ENCODE measurements at regions not wholly inside any gene's neighbourhood (a gene's known extent, or its start where the extent isn't known, plus 50 kb on each side); places are given as distances from the start of the nearest gene placed in this dataset.

DNA sequence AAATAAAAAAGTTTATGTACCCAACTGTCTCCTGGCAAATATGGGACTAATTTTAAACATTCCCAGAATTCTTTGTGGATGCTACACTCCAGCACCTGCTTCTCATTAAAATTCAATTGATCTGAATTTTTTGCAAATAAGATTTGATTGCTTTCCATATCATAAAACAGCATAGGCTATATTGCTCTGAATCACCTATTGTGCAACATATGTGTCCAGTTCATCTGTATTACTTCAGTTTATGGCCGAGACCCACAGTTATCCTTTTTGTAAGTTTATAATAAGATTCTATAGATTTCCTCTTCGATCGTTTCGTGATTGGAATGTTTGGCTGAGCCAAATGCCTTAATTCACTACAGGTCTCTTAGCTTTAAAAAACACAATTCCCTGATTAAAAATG, 351.1 kb downstream of the TFEC start:
- no peak for FAIRE-seq

More for the DNA sequence above, 351.1 kb downstream of the TFEC start:
- ChIA-PET CTCF (ENCODE audit: partially characterized antibody) (interaction anchor here (0.6 to 2.3 kb wide), 9 partner anchors 21 to 1598 kb away, joined by 3 to 12 read pairs (median 4); no protein-coding TSS in a partner anchor), POLR2A (ENCODE audit: partially characterized antibody) (no interaction called here)
- no peak overlapping the region for H3K4me3 ChIP-seq (ENCODE audit: extremely low read depth in 1 of 4, insufficient read depth in 2 of 4, low read depth in 3 of 4, low read length in 4 of 4)
- H2BK120ac ChIP-seq (replicated peaks; ENCODE audit: low read depth, low read length) = no peak overlapping the region
- TF ChIP-seq GABPA (IDR thresholded peaks at IDR 0.05; ENCODE audit: borderline replicate concordance, insufficient read depth, low read length) (no peak), TAF7 (optimal IDR thresholded peaks at IDR 0.05; ENCODE audit: borderline replicate concordance, low read depth, low read length) (no peak), EP300 (IDR thresholded peaks at IDR 0.05; ENCODE audit: borderline replicate concordance in 1 of 2, low read depth in 2 of 2, low read length in 2 of 2) (no peak), SUZ12 (IDR thresholded peaks at IDR 0.05; ENCODE audit: low read length) (no peak), POLR2AphosphoS5 (IDR thresholded peaks at IDR 0.05; ENCODE audit: low read depth, low read length) (no peak), CHD2 (IDR thresholded peaks at IDR 0.05; ENCODE audit: low read length) (no peak), KDM4A (IDR thresholded peaks at IDR 0.05; ENCODE audit: low read depth, low read length, severe bottlenecking) (no peak), YY1 (IDR thresholded peaks at IDR 0.05; ENCODE audit: low read depth, low read length) (no peak), NRF1 (IDR thresholded peaks at IDR 0.05; ENCODE audit: low read depth, low read length) (no peak), GTF2F1 (IDR thresholded peaks at IDR 0.05; ENCODE audit: borderline replicate concordance, low read depth, low read length) (no peak), BCL11A (IDR thresholded peaks at IDR 0.05; ENCODE audit: low read depth in 2 of 2, low read length in 2 of 2) (no peak), KDM1A (IDR thresholded peaks at IDR 0.05; ENCODE audit: borderline replicate concordance, low read length) (no peak), CREB1 (IDR thresholded peaks at IDR 0.05) (no peak), POLR2A (IDR thresholded peaks at IDR 0.05; ENCODE audit: control extremely low read depth in 1 of 2, low read depth in 2 of 2, low read length in 2 of 2) (no peak)
- no peak overlapping the region for H2BK15ac ChIP-seq (ENCODE audit: low read length)
- no peak overlapping the region for H3K23ac ChIP-seq (ENCODE audit: insufficient read length)
- no peaks in the 10 kb centered on the region for H3K23me2 ChIP-seq (ENCODE audit: low read depth, low read length)
- H3K4ac ChIP-seq (replicated peaks; ENCODE audit: insufficient read length, low read depth, low read length) = no peak overlapping the region
- no peak overlapping the region for H3K56ac ChIP-seq (replicated peaks; ENCODE audit: insufficient read length, low read depth, low read length)
- no peak overlapping the region for H3K9ac ChIP-seq (replicated peaks in 1 of 4; ENCODE audit: extremely low read depth in 1 of 4, low read depth in 3 of 4, low read length in 3 of 4)
- 94% methylated on average over 4 of the region's 4 CpGs; no CpG with 5 or more reads in 1 of the 2 experiments for WGBS, 2 experiments (ENCODE audit: extremely low coverage in 1 of 2, insufficient coverage in 1 of 2, insufficient read length in 1 of 2, insufficient replicate concordance in 2 of 2, low coverage in 1 of 2, low lambda C conversion rate in 2 of 2, missing lambda C conversion rate in 1 of 2)
- no peak overlapping the region for H3K27ac ChIP-seq (ENCODE audit: low read depth, low read length)
- no peak overlapping the region for H4K91ac ChIP-seq (replicated peaks; ENCODE audit: insufficient read length, low read length)
- no peak overlapping the region for H2AK5ac ChIP-seq (ENCODE audit: low read depth, low read length)
- peaks cover 0 to 6% (median 1%) of the 10 kb centered on the region in 4 experiments; a peak in 2 of 7 replicates for H3K4me1 ChIP-seq (replicated peaks in 1 of 4; ENCODE audit: control insufficient read depth in 3 of 4, insufficient read depth in 4 of 4, low read length in 3 of 4)
- no peaks in the 10 kb centered on the region for H3K36me3 ChIP-seq (ENCODE audit: control insufficient read depth in 2 of 4, insufficient read depth in 4 of 4, low read length in 3 of 4)
- no peak overlapping the region for H3K4me2 ChIP-seq (ENCODE audit: insufficient read depth in 1 of 2, low read depth in 2 of 2, low read length in 2 of 2)
- H3K79me2 ChIP-seq (ENCODE audit: control insufficient read depth in 1 of 2, insufficient read depth in 2 of 2, low read length in 2 of 2) = no peaks in the 10 kb centered on the region
- H2BK5ac ChIP-seq (ENCODE audit: low read depth, low read length) = no peak overlapping the region
- no peak overlapping the region for H2AFZ ChIP-seq (ENCODE audit: low read length)
- DNase-seq (ENCODE audit: low read depth in 1 of 2, low spot score in 2 of 2) = no peak
- H3K9me3 ChIP-seq (ENCODE audit: insufficient read depth in 2 of 2, low read depth in 1 of 2, low read length in 1 of 2) = no peaks in the 10 kb centered on the region
- H2BK12ac ChIP-seq (ENCODE audit: low read depth, low read length) = no peak overlapping the region
- no peak overlapping the region for H4K5ac ChIP-seq (ENCODE audit: insufficient read length, low read depth, low read length)
- no peak overlapping the region for H3K18ac ChIP-seq (ENCODE audit: extremely low read depth, low read length)
- H4K8ac ChIP-seq (ENCODE audit: extremely low read depth, insufficient read depth, low read length) = no peak overlapping the region
- no peaks in the 10 kb centered on the region for H4K20me1 ChIP-seq (replicated peaks in 1 of 2; ENCODE audit: control insufficient read depth in 1 of 2, insufficient read depth in 2 of 2, low read length in 2 of 2)
- no peak overlapping the region for H2BK20ac ChIP-seq (ENCODE audit: low read length)
- H3K14ac ChIP-seq (ENCODE audit: insufficient read length) = no peak overlapping the region
- H3K27me3 ChIP-seq (replicated peaks in 1 of 4; ENCODE audit: control insufficient read depth in 3 of 4, extremely low read depth in 1 of 4, insufficient read depth in 3 of 4, low read length in 3 of 4) = peaks cover 0 to 1% (median 0%) of the 10 kb centered on the region in 4 experiments; a peak in 1 of 7 replicates
- no peaks in the 10 kb centered on the region; the same call in 1 of the 2 replicates for H3K79me1 ChIP-seq (ENCODE audit: low read depth, low read length)
